HG03060 (cell line): ENCODE measurements at regions not wholly inside any gene's neighbourhood (a gene's known extent, or its start where the extent isn't known, plus 50 kb on each side); places are given as distances from the start of the nearest gene placed in this dataset.

Experiments
- ATAC-seq: cut with Tn5 transposase; IDR thresholded peaks from one replicate; pipeline ENCODE4 v1.9.1; 2021; ENCODE audit warnings: low read depth, moderate number of reproducible peaks; ENCODE audit not compliant: unreplicated experiment

DNA sequence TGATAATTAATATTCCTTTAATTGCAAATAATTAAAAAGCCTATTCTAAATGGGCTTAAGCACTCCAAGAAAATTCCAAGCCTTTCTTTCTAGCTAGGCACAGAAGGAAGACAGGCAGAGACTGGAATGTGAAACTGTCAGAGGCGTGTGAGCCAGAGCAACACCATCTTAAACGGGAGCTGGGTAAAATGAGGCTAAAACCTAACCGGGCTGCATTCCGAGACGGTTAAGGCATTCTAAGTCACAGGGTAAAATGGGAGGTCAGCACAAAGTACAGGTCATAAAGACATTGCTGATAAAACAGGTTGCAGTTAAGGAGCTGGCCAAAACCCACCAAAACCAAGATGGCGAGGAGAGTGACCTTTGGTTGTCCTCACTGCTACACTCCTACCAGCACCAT is 300.4 kb downstream of the SLITRK6 start:
- no peak for ATAC-seq

- no peak for ATAC-seq
Observed at GRCh38 chr13:85497652-85498051, 301.6 kb downstream of the SLITRK6 start.

DNA sequence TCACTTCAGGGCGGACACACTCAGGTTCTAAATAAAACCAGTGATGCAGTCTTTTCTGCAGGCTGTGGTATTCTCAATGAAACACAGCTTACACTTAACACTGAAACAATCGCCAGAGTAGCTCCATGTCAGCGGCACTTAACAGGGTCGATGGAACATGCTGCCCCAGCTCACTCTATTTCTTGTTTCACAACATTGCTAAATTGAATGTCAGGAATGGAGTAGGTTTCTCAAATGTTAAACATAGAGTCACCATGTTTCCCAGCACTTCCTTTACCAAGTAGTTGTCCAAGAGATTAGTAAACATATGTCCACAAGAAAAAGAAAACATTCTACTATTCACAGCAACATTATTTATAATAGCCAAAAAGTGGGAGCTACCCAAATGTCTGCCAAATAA is 306.9 kb downstream of the SLITRK6 start:
- ATAC-seq: no peak

GRCh38 chr13:85486663-85487062 is 312.6 kb downstream of the SLITRK6 start:
- ATAC-seq: no peak

DNA sequence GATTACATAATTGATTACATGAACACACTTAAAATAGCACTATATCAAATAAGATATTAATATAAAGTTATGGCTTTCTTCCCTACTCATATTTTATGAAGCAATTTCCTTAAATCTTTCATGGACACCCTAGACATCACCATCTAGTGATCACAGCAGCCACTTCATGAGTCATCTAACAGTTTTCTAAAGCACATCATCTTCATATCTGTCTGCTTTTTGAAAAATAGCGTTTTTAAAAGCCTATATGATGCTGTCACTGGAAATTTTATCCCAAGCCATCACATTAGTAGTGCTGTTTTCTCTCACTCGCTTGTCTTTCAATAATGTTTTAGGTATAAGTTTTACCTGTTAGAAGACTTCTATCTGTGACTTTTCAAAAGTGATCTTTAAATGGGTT is 326.1 kb downstream of the SLITRK6 start:
- no peak for ATAC-seq

GRCh38 chr13:85469320-85469719 is 329.9 kb downstream of the SLITRK6 start:
- no peak for ATAC-seq

- no peak for ATAC-seq
Observed at GRCh38 chr13:85462792-85463425, 336.3 kb downstream of the SLITRK6 start.

- no peak for ATAC-seq
Observed at GRCh38 chr13:85461621-85462020, 337.6 kb downstream of the SLITRK6 start.

- ATAC-seq: no peak
Observed at GRCh38 chr13:85445534-85445933, 353.7 kb downstream of the SLITRK6 start.

DNA sequence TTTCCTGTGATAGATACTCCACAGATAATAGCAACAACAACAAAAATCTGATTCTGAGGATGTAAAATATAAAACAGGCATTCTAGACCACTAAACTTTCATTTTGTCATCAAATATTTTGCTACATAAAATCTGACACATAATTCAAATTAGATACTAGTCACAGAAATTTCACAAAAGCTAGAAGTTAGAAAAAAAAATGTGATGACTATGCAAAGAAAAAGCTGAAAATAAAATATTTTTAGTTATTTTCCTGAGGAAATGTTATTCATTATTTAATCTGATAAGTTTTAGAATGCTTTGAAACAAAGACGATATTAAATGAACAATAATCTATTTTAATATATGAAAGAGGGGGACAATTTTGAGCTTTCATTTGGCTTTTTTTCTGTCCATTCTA is 357.2 kb downstream of the SLITRK6 start:
- ATAC-seq: no peak

DNA sequence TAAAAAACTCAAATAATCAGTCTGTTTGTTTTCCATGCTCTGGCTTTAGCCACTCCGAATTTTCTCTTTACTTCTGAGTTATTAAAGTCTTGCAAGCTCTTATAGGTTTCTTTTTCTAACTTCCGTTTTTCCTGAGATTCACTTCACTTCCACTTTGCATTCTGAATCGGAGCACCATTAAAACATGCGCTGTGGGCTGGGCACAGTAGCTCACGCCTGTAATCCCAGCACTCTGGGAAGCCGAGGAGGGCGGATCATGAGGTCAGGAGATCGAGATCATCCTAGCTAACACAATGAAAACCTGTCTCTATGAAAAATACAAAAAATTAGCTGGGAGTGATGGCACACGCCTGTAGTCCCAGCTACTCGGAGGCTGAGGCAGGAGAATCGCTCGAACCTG is 357.9 kb downstream of the SLITRK6 start:
- ATAC-seq: no peak

- ATAC-seq: no peak
Observed at GRCh38 chr13:85436029-85436428, 363.2 kb downstream of the SLITRK6 start.

DNA sequence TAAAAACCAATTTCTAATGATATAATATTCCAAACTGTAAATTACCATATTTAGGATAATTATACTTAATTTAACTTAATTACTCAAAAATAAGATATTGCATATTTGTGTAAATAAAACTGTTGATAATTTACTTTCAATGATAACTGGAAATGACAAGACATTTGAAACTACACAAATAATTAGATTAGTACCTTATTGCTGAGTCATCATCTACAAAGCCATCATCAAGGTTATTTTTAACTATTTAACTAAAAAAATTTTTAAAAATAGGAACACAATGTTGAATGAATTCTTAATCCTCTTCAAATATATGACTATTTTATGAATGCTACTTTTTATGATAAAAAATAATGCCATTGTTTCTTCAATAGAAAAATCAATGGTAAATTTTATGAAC is 364.3 kb downstream of the SLITRK6 start:
- no peak for ATAC-seq

DNA sequence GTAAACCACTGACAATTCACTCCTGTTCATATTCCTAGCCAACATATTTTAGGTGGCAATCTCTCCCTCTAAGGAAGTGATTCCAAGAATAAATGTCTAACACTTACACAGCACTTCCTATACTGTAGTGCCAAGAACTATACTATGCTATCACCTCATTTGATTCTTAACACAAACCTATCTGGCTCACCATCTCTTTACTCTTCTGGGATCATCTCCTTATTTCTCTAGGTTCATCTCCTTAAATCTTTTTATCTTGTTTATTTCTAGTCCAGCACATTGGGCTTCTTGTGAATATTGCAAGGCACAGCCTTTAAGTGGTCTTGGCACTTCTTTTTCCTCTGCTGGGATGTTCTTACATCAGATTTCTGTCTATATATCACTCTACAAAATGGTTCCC is 366.3 kb downstream of the SLITRK6 start:
- no peak for ATAC-seq

- ATAC-seq: no peak
Observed at GRCh38 chr13:85431720-85432119, 367.5 kb downstream of the SLITRK6 start.

GRCh38 chr13:85430216-85430794 is 368.9 kb downstream of the SLITRK6 start:
- ATAC-seq: no peak

DNA sequence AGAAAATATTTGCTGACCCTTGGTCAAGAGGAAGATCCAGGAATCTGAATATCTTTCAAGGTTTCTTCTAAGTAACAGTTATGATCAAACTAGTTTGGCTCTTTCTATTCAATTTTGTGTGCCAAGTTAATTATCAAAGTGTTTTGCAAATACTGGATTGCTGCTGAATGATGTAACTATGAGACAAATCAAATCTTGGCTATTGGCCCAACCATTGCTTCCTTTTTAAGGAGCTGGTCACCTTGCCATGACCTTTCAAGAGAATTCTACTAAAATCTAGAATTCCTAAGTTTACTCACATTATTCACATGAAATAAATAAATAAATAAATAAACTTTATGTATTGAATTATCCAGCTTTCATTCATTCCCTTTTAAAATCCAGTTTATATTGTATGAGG is 371.8 kb downstream of the SLITRK6 start:
- no peak for ATAC-seq

DNA sequence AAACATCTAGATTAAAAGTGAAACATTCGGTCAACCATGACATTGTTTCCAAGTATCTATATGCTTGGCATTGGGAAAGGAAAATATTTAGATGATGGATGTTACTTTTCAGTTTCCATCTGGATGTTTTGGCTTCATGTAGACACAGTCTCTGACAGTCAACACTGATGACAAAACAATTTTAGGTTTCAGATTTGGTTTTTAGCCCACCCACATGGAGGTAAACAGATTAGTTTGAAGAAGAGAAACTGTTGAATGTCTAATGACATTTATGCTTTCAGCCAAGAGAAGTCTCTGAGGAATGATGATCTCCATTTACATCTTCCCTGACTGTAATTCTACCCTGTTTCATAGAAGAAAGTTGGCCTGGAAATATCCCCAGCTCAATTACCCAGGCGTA is 379.1 kb downstream of the SLITRK6 start:
- ATAC-seq: no peak

DNA sequence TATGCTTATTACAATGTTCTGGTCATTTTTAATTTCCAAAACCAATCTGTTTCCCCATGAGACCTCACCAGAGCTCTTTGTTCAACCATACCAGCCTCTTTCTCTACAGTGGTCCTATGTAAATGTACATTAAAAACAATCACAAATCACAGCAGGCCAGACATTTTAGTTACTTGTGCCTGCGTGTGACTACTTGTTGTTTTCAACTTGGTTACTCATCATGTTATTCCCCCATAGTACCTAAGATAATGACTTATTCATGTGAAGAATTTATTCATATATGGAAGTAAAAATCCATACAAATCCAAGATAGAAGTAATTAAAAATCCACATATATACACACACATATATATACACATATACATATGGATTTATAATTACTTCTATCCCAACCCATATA is 379.6 kb downstream of the SLITRK6 start:
- no peak for ATAC-seq

- no peak for ATAC-seq
Observed at GRCh38 chr13:85417807-85418206, 381.4 kb downstream of the SLITRK6 start.

DNA sequence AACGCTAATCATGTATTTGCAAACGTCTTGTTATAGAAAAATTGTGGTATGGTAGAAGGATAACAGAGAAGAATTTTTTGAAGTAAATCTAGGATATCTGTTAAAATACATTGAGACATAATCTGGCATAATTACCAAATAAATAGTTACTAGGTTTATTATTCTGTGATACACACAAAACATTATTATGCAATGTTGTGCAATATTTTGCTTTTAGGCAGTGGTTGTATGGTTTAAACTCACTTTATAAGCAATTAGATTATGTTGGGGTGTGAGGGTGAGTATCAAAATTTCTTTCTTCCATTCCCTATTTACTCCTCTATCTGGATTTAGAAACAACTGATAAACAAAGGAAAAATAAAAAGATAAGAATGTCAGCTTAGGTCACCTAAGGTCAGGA is 385.6 kb downstream of the SLITRK6 start:
- ATAC-seq: no peak

- ATAC-seq: no peak
Observed at GRCh38 chr13:85412448-85412847, 386.8 kb downstream of the SLITRK6 start.

DNA sequence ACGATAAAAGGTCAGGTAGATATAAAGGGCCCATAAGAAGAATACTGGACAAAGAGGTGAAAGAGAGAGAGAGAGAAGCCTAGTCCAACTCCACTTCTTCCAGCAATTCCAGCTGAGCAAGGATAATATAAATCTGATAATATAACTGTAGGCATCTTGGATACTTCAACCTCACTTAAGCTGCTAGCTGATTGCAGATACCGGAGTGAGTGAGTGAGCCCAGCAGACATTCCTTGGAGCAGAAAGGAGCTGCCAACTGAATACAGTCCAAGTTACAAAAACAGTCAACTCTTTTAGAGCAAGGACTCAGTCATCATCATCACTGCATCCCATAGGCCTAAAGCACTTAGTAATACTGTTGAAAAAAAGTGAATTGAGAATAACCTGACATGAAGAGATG is 387.6 kb downstream of the SLITRK6 start:
- ATAC-seq: no peak
